Ishikawa (cell line): ENCODE measurements at regions not wholly inside any gene's neighbourhood (a gene's known extent, or its start where the extent isn't known, plus 50 kb on each side); places are given as distances from the start of the nearest gene placed in this dataset.

Experiments used
- CEBPB ChIP-seq: IDR thresholded peaks from 2 replicates; pipeline ENCODE4 v1.6.1; 2012
- CREB1 ChIP-seq: IDR thresholded peaks from 2 replicates; pipeline ENCODE4 v1.6.1; 2012; ENCODE audit warnings: low read depth
- EGR1 ChIP-seq: IDR thresholded peaks from 2 replicates; pipeline ENCODE4 v1.6.1; 2012
- EP300 ChIP-seq: IDR thresholded peaks from 2 replicates; pipeline ENCODE4 v1.6.1; 2012; ENCODE audit warnings: borderline replicate concordance
- FOXM1 ChIP-seq: IDR thresholded peaks from 2 replicates; pipeline ENCODE4 v1.6.1; 2012; ENCODE audit warnings: low read depth, borderline replicate concordance
- MAX ChIP-seq: IDR thresholded peaks from 2 replicates; pipeline ENCODE4 v1.6.1; 2012
- NFIC ChIP-seq: IDR thresholded peaks from 2 replicates; pipeline ENCODE4 v1.6.1; 2012
- RAD21 ChIP-seq: IDR thresholded peaks from 2 replicates; pipeline ENCODE4 v1.6.1; 2012; ENCODE audit warnings: low read depth
- REST ChIP-seq: IDR thresholded peaks from 2 replicates; pipeline ENCODE4 v1.6.1; 2012; ENCODE audit warnings: low read depth, mild to moderate bottlenecking
- TAF1 ChIP-seq: IDR thresholded peaks from 2 replicates; pipeline ENCODE4 v1.6.1; 2012; ENCODE audit warnings: low read depth, mild to moderate bottlenecking
- TCF12 ChIP-seq: IDR thresholded peaks from 2 replicates; pipeline ENCODE4 v1.6.1; 2012; ENCODE audit warnings: low read depth
- TEAD4 ChIP-seq: IDR thresholded peaks from 2 replicates; pipeline ENCODE4 v1.6.1; 2012
- USF1 ChIP-seq: IDR thresholded peaks from 2 replicates; pipeline ENCODE4 v1.6.1; 2012
- YY1 ChIP-seq: IDR thresholded peaks from 2 replicates; pipeline ENCODE4 v1.6.1; 2012; ENCODE audit warnings: low read depth
- ZBTB7A ChIP-seq: IDR thresholded peaks from 2 replicates; pipeline ENCODE4 v1.6.1; 2012; ENCODE audit warnings: low read depth

- TF ChIP-seq YY1 (no peak), ZBTB7A (no peak), TEAD4 (no peak), RAD21 (no peak), NFIC (no peak), EP300 (no peak), USF1 (no peak), CEBPB (no peak), CREB1 (no peak), EGR1 (no peak), TAF1 (no peak), REST (no peak), TCF12 (no peak), FOXM1 (no peak), MAX (no peak)
Observed at GRCh38 chr20:39092733-39093410, 130.7 kb downstream of the DHX35 start.

GRCh38 chr20:39090906-39091305 is 128.8 kb downstream of the DHX35 start:
- TF ChIP-seq EGR1 (no peak), CREB1 (no peak), TEAD4 (no peak), CEBPB (no peak), MAX (no peak), TCF12 (no peak), EP300 (no peak), YY1 (no peak), RAD21 (no peak), USF1 (no peak), FOXM1 (no peak), NFIC (no peak), REST (no peak)

- TF ChIP-seq ZBTB7A (no peak), TEAD4 (no peak), TCF12 (no peak), EGR1 (no peak), EP300 (no peak), MAX (no peak), CREB1 (no peak), USF1 (no peak)
Observed at GRCh38 chr20:39089797-39090196, 127.7 kb downstream of the DHX35 start.
